GM19035 (cell line): ENCODE measurements at regions not wholly inside any gene's neighbourhood (a gene's known extent, or its start where the extent isn't known, plus 50 kb on each side); places are given as distances from the start of the nearest gene placed in this dataset.
"Not testable (repeated sequence)": the region's sequence is repeated elsewhere in the genome, so short reads cannot be mapped to it uniquely, and the experiment has no call there.

Experiments used
- ATAC-seq: cut with Tn5 transposase; IDR thresholded peaks from one replicate; pipeline ENCODE4 v1.9.1; 2021; ENCODE audit not compliant: unreplicated experiment

DNA sequence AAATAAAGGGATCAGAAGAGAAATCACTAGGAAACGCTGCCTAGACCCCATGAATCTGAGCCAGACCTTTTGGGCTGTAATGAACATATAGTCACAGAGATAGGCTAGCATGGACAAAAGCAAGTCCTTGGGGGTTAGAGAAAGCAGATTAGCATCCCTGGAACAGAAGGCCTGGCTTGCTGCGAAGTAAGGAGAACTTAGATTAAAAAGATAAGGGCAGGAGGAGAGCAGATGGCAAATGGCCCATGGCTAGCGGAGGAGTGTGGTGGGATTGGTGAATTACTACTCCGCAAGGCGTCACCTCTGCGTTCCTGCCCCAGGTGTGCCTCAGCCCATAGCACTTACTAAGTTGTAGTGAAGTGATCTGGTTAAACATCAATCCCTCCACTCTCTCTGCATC lies 92.3 kb upstream of the ZNF438 start:
- ATAC-seq = no peak

GRCh38 chr10:31124852-31125251 lies 93.2 kb upstream of the ZNF438 start:
- ATAC-seq = no peak

DNA sequence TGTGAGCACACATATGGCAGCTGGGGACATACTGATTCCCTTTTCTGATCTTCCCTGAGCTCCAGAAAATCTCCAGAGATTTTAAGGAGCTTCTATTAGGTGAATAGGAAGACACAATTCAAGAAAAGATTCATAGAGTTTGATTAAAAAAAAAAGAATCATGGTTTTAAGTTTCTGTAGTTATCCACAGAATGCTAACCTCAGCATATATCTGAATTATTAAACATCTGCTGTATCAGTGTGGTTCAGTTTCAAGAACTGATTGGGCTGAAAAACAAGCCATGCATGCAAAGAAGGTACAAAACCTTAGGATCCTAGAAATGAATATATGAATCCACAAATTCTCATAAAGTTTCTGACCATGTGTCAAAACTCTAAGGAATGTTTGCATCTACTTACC lies 94.1 kb upstream of the ZNF438 start:
- no peak for ATAC-seq

- no peak for ATAC-seq
Measured at GRCh38 chr10:31126593-31126992, 94.9 kb upstream of the ZNF438 start.

GRCh38 chr10:31128536-31128935 lies 96.9 kb upstream of the ZNF438 start:
- ATAC-seq = no peak

GRCh38 chr10:31129271-31129670 lies 97.6 kb upstream of the ZNF438 start:
- no peak for ATAC-seq

- ATAC-seq = no peak
Measured at GRCh38 chr10:31129880-31130405, 98.3 kb upstream of the ZNF438 start.

DNA sequence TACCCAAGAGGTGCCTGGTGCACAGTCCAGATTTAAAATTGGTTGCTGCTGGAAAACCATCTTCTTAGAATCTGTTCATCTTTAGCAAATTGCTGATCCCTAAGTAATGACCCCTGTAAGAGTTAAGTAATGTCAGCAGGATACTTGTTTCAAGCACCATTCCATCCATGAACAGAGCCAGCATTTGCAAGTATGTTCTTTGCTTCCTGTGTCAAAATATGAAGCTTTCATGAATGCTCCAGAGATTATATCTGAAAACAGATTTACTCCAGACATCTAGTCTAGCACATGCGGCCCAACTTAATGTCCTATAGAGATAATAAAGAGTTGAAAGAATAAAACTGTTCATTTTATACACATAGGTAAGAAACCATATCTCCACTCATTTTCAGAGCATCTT lies 98.7 kb upstream of the ZNF438 start:
- ATAC-seq = no peak

DNA sequence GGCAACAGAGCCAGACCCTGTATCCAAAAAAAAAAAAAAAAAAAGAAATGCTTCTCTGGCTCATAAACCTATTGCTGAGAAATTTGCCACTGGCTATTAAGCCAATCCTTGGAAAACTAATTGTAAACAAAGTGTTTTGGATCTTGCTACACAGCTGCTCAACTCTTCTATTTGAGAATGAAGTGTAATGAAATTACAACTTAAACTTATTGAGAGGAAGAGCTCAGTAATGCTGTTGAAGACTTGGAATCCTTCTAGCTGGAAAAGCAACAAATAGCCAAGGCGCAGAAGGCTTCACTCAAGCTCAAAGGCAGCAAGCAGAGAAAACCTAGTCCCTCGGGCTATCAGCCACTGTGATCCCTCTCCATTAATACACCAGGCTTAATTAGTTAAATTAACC lies 99.6 kb upstream of the ZNF438 start:
- no peak for ATAC-seq

DNA sequence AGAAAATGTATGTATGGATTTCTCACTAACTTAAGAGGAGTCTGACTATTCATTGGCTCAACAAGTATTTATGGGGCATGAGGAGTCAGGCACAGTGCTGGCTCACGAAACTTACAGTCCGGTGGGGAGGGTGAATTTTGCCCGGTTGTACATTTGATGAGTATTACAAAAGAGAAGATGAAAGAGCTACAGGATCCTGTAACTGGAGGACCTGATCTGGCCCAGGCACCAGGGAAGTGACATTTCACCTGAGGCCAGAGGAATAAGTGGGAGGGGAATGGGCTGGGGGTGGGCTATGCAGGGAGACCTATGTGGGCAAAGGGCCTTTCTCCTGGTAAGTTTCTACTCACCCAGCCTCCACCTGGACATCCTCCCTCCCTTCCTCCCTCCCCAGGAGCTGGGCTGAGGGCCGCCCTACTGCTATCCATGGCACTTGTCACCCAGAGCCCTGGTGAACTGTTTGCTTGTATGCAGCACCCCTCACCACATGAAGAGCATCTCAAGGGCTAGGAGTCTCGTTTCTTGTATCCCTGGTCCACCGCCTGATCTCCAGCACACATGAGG lies 101.1 kb upstream of the ZNF438 start:
- no peak for ATAC-seq

DNA sequence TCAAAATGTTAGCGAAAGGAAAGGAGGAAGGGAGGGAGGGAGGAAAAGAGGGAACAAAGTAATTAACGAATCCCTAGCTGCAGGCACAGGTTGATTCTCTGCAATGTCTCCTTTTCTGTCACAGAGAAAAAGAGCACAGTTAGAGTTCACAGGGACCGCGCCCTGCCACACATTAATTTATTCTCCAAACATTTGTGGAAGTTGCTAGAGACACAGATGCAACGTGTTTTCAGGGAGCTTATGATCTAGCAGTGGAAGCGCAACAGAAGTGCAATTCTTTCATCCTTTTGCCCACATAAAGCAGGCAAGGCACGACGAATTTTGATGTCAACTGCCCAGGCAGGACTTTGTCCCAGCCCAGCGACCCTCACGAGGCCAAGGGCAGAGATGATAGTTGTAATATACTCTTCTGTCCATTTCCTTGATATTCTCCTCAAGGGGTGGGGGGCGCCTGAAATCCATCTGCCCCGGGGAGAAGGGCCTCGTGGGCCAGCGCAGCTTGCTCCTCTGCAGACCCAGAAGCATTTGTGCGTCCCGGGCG lies 101.7 kb upstream of the ZNF438 start:
- ATAC-seq = no peak

- ATAC-seq = peak; percentile 61
Measured at GRCh38 chr10:31133792-31134310, 102.2 kb upstream of the ZNF438 start.

DNA sequence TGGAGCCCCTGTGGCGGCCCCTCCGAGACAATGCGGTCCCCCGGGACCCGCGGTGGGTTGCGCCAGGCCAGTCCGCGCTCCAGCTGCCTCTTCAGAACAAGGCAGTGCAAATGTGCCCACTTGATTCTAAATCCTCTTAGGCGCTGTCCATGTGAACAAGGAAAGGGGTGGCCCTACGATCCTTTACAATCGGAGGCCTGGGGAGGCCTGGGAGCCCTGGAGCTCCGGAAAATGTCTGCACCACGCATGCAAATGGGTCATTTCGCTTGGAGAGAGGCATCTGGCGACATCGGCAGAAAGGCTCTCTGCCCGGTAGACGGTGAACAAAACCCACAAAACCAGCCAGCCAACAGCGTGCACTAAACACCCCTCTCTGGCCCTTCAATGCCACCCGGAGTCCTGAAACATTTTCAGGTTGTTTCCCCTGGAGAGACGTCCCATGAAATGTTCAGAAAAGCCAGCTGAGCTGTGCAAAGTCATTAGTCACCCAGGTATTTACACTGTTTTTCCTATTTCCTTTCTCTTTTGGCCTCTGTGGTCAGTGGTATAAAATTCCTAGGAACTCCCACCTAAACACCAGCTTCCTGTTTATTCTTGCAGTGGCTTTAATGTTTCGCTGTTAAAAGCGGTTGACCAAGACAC lies 102.8 kb upstream of the ZNF438 start:
- ATAC-seq = peak; percentile 32

- ATAC-seq = no peak
Measured at GRCh38 chr10:31135171-31135570, 103.5 kb upstream of the ZNF438 start.

GRCh38 chr10:31135791-31136190 lies 104.1 kb upstream of the ZNF438 start:
- not testable (repeated sequence) for ATAC-seq

DNA sequence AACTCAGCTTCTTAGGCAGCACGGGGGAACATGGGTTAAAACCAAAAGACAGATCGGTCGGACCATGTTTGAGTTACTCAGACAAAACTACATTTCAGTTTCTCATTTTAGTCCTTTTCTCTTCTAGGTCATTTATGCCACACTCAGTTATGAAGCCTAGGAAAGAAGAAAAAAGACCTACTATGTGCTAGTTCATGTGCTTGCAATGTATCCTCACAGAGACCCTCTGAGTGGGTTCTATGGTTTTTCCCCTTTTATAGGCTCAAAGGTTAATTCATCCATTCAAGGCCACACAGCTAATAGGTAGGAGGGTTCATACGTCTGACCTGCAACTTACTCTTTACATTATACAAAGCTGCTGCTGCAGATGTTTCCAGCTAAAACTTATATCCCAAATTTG lies 104.7 kb upstream of the ZNF438 start:
- ATAC-seq = no peak

DNA sequence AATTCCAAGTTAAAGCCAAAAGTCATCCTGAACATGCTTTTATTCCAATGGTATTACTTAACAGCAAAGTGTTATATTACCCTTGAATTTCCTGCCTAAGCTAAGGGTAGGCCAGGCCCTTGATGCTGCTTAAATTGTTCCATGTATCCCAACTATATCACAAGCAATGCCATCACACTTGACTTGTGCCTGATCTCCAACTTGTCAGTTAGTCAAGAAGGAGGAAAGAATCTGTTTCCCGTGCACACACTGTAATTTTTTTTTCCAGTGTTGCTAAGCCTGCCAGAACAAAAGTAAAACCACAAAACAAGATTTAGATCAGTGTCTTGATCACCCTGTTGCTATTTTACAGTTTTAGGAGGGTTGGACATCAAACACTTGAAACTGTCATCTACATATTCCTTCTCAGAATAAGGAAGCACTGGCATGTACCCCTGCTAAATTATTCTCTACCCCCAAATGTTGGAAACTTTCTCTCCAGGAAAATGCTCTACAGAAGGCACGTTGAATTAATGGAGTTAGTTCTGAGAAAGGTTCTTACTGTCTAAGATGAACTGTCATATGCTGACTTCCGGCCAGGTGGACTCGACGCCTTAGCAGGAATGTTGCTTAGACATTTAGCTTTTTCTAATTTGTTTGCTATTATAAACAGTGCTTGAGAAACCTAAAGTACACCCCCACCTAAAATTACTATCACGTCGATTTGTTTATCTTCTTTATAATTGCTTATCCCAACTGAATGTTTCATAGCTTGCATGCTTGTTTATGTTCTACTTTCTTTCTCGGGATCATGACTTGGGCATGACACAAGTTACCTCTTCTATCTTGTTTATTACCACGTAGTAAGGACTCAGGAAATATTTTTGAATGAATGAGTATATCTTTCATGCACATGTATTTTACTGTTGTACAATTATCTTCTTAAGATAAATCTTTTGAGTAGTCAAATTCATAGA lies 105.5 kb upstream of the ZNF438 start:
- ATAC-seq = no peak

GRCh38 chr10:31138026-31138553 lies 106.4 kb upstream of the ZNF438 start:
- no peak for ATAC-seq

GRCh38 chr10:31139497-31139896 lies 107.8 kb upstream of the ZNF438 start:
- no peak for ATAC-seq

DNA sequence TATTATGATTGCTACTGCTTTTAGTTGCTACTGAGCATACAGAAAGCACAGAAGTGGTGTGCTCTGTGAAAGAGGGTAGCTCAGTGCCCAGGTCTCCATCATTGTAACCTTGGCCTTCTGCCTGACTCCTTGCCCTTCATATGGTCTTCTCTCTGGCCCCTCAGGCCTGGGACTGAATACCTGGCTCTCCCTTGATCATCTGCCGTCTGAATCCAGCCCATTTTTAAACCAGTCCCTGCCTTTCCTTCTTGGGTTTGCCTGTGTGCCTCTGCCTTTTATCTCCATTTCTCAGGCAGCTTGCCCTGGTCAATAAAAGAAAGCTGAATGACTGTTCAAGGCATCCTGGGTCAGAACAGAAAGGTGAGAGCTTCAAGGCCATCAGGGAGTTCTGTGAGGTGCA lies 109.1 kb upstream of the ZNF438 start:
- no peak for ATAC-seq

DNA sequence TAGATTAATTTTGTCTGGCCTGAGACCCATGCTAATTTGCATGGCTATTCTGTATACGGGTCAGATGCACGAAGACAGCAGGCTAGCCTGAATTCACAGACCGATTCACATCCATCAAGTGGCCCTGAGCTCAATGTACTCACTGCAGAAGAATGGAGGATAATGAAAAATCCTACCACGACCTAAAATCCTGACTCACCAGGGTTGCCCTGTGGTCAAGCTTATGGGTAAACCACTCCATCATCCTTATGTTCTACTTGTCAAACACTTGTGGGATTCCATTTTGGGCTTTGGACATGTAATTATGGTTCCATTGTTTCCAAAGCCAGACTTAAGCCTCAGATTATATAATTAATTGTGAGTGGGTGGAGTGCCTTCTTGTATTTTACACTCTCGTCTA lies 110.4 kb upstream of the ZNF438 start:
- ATAC-seq = no peak
